ENCODE measurements at regions not wholly inside any gene's neighbourhood (a gene's known extent, or its start where the extent isn't known, plus 50 kb on each side); places are given as distances from the start of the nearest gene placed in this dataset.
"Not testable (repeated sequence)": the region's sequence is repeated elsewhere in the genome, so short reads cannot be mapped to it uniquely, and the experiment has no call there.

GRCh38 chr3:63089007-63089750 is 188.9 kb upstream of the SYNPR start:
- DNase-seq (no peak), ATAC-seq (no peak)
- intact Hi-C loops (cut with micrococcal nuclease): no loop called here

- no peak for DNase-seq
- ATAC-seq: no peak
- intact Hi-C loops (cut with micrococcal nuclease): no loop called here
Observed at GRCh38 chr3:63089751-63090132, 188.4 kb upstream of the SYNPR start.

- ATAC-seq (no peak), DNase-seq (no peak)
- intact Hi-C loops (cut with micrococcal nuclease): no loop called here
Observed at GRCh38 chr3:63090656-63091055, 187.5 kb upstream of the SYNPR start.

- ATAC-seq: no peak
- DNase-seq: no peak
- intact Hi-C loops (cut with micrococcal nuclease): no loop called here
Observed at GRCh38 chr3:63092515-63092914, 185.6 kb upstream of the SYNPR start.

- ATAC-seq (no peak), DNase-seq (no peak)
- intact Hi-C loops (cut with micrococcal nuclease): no loop called here
Observed at GRCh38 chr3:63094642-63095408, 183.3 kb upstream of the SYNPR start.

GRCh38 chr3:63096248-63097058 is 181.7 kb upstream of the SYNPR start:
- intact Hi-C loops (cut with micrococcal nuclease): no loop called here
- no peak for DNase-seq
- ATAC-seq: no peak

GRCh38 chr3:63097396-63097795 is 180.7 kb upstream of the SYNPR start:
- no peak for ATAC-seq
- intact Hi-C loops (cut with micrococcal nuclease): no loop called here
- no peak for DNase-seq

- ATAC-seq (no peak), DNase-seq (no peak)
- intact Hi-C loops (cut with micrococcal nuclease): no loop called here
Observed at GRCh38 chr3:63116922-63117321, 161.2 kb upstream of the SYNPR start.

- DNase-seq (no peak), ATAC-seq (no peak)
- intact Hi-C loops (cut with micrococcal nuclease): no loop called here
Observed at GRCh38 chr3:63124090-63124489, 154.0 kb upstream of the SYNPR start.

- ATAC-seq: no peak
- intact Hi-C loops (cut with micrococcal nuclease): no loop called here
Observed at GRCh38 chr3:63126530-63126929, 151.6 kb upstream of the SYNPR start.

GRCh38 chr3:63128380-63128779 is 149.7 kb upstream of the SYNPR start:
- intact Hi-C loops (cut with micrococcal nuclease): no loop called here
- DNase-seq (no peak), ATAC-seq (no peak)

More at GRCh38 chr3:63126530-63126929, 151.6 kb upstream of the SYNPR start:
- no peak for DNase-seq

GRCh38 chr3:63130625-63131024 is 147.5 kb upstream of the SYNPR start:
- ATAC-seq: no peak
- intact Hi-C loops (cut with micrococcal nuclease): no loop called here
- DNase-seq: no peak

GRCh38 chr3:63132461-63133250 is 145.5 kb upstream of the SYNPR start:
- no peak for ATAC-seq
- DNase-seq: no peak
- intact Hi-C loops (cut with micrococcal nuclease): no loop called here

- ATAC-seq (peak; percentile 79), DNase-seq (no peak)
- intact Hi-C loops (cut with micrococcal nuclease): no loop called here
Observed at GRCh38 chr3:63135367-63135766, 142.7 kb upstream of the SYNPR start.

- DNase-seq; ATAC-seq; intact Hi-C loops (cut with micrococcal nuclease): not testable (repeated sequence)
Observed at GRCh38 chr3:63136249-63136648, 141.9 kb upstream of the SYNPR start.

GRCh38 chr3:63142681-63143080 is 135.4 kb upstream of the SYNPR start:
- intact Hi-C loops (cut with micrococcal nuclease): no loop called here

GRCh38 chr3:63146154-63146553 is 132.0 kb upstream of the SYNPR start:
- no peak for ATAC-seq
- DNase-seq: no peak
- intact Hi-C loops (cut with micrococcal nuclease): no loop called here

More at GRCh38 chr3:63142681-63143080, 135.4 kb upstream of the SYNPR start:
- DNase-seq (no peak), ATAC-seq (no peak)

- intact Hi-C loops (cut with micrococcal nuclease): no loop called here
- DNase-seq (no peak), ATAC-seq (no peak)
Observed at GRCh38 chr3:63150880-63151279, 127.2 kb upstream of the SYNPR start.

- DNase-seq: no peak
- intact Hi-C loops (cut with micrococcal nuclease): no loop called here
- no peak for ATAC-seq
Observed at GRCh38 chr3:63151897-63152296, 126.2 kb upstream of the SYNPR start.

All from left ventricle myocardium superior (tissue), 1 donor.